ENCODE measurements at regions not wholly inside any gene's neighbourhood (a gene's known extent, or its start where the extent isn't known, plus 50 kb on each side); places are given as distances from the start of the nearest gene placed in this dataset.

- Histone ChIP-seq H3K4me1 (ENCODE audit: control insufficient read depth, insufficient read depth, low read length) (no peaks in the 10 kb centered on the region), H3K9me3 (ENCODE audit: control insufficient read depth, low read length) (peaks cover 4% of the 10 kb centered on the region), H3K9ac (ENCODE audit: extremely low read depth, low read length, poor library complexity, severe bottlenecking) (no peak overlapping the region), H3K4me3 (ENCODE audit: low read length) (no peak overlapping the region), H3K36me3 (ENCODE audit: control insufficient read depth, insufficient read depth, low read length) (no peaks in the 10 kb centered on the region), H3K27me3 (ENCODE audit: control insufficient read depth, insufficient read depth, low read length, poor library complexity, severe bottlenecking) (no peaks in the 10 kb centered on the region), H3K27ac (ENCODE audit: low read depth, low read length) (no peak overlapping the region)
- H3K27me3 Mint-ChIP-seq (ENCODE audit: insufficient read depth) = no peaks in the 10 kb centered on the region
- H3K4me3 Mint-ChIP-seq = no peak overlapping the region
- DNase-seq = no peak
- TF ChIP-seq, protein P1, sequence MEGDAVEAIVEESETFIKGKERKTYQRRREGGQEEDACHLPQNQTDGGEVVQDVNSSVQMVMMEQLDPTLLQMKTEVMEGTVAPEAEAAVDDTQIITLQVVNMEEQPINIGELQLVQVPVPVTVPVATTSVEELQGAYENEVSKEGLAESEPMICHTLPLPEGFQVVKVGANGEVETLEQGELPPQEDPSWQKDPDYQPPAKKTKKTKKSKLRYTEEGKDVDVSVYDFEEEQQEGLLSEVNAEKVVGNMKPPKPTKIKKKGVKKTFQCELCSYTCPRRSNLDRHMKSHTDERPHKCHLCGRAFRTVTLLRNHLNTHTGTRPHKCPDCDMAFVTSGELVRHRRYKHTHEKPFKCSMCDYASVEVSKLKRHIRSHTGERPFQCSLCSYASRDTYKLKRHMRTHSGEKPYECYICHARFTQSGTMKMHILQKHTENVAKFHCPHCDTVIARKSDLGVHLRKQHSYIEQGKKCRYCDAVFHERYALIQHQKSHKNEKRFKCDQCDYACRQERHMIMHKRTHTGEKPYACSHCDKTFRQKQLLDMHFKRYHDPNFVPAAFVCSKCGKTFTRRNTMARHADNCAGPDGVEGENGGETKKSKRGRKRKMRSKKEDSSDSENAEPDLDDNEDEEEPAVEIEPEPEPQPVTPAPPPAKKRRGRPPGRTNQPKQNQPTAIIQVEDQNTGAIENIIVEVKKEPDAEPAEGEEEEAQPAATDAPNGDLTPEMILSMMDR (conservative IDR thresholded peaks at IDR 0.05) = no peak
- H3K9me3 Mint-ChIP-seq = peaks cover 9% of the 10 kb centered on the region
- H3K4me1 Mint-ChIP-seq = peaks cover 16% of the 10 kb centered on the region
- H3K27ac Mint-ChIP-seq = no peak overlapping the region
- WGBS, 2 experiments (ENCODE audit: insufficient coverage in 1 of 2, insufficient read length in 1 of 2) = 92 to 100% methylated on average over 1 to 3 of the region's 3 CpGs
- no peaks in the 10 kb centered on the region for H3K36me3 Mint-ChIP-seq (ENCODE audit: low read depth)
Observed at GRCh38 chr13:107459430-107459829, 755.9 kb downstream of the LIG4 start.

- WGBS, 2 experiments (ENCODE audit: insufficient coverage in 1 of 2, insufficient read length in 1 of 2) = 95% methylated on average over 6 to 10 of the region's 10 CpGs
- Histone ChIP-seq H3K36me3 (ENCODE audit: control insufficient read depth, insufficient read depth, low read length) (no peaks in the 10 kb centered on the region), H3K9me3 (ENCODE audit: control insufficient read depth, low read length) (peaks cover 15% of the 10 kb centered on the region), H3K4me1 (ENCODE audit: control insufficient read depth, insufficient read depth, low read length) (no peaks in the 10 kb centered on the region), H3K27me3 (ENCODE audit: control insufficient read depth, insufficient read depth, low read length, poor library complexity, severe bottlenecking) (no peaks in the 10 kb centered on the region), H3K9ac (ENCODE audit: extremely low read depth, low read length, poor library complexity, severe bottlenecking) (no peak overlapping the region), H3K27ac (ENCODE audit: low read depth, low read length) (no peak overlapping the region), H3K4me3 (ENCODE audit: low read length) (no peak overlapping the region)
- H3K4me1 Mint-ChIP-seq = peaks cover 16% of the 10 kb centered on the region
- H3K4me3 Mint-ChIP-seq = no peak overlapping the region
- no peaks in the 10 kb centered on the region for H3K27me3 Mint-ChIP-seq (ENCODE audit: insufficient read depth)
- H3K9me3 Mint-ChIP-seq = peaks cover 21% of the 10 kb centered on the region
- H3K36me3 Mint-ChIP-seq (ENCODE audit: low read depth) = no peaks in the 10 kb centered on the region
- TF ChIP-seq, protein P1 (conservative IDR thresholded peaks at IDR 0.05) = no peak
- DNase-seq = no peak
- H3K27ac Mint-ChIP-seq = no peak overlapping the region
Observed at GRCh38 chr13:107458269-107458668, 757.1 kb downstream of the LIG4 start.

DNA sequence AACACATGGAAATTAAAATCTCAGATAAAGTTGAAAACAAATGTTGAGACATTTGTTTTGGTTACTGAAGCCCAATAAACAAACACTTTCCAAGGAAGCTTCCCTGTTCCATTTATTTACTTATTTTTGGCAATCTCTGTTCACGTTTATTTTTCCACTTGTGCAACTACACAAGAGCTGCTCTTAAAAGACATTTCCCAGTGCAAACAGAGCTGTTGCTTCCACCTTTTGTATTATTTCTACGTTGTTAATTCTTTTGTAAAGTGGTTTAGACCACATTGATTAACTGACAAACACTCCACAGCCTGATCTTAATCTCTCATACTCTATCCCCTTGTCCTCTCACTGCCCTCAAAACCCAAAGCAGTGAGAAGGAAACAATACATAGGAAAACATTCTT, 757.6 kb downstream of the LIG4 start:
- Histone ChIP-seq H3K9me3 (ENCODE audit: control insufficient read depth, low read length) (peaks cover 21% of the 10 kb centered on the region), H3K27ac (ENCODE audit: low read depth, low read length) (no peak overlapping the region), H3K4me1 (ENCODE audit: control insufficient read depth, insufficient read depth, low read length) (no peaks in the 10 kb centered on the region), H3K36me3 (ENCODE audit: control insufficient read depth, insufficient read depth, low read length) (no peaks in the 10 kb centered on the region), H3K27me3 (ENCODE audit: control insufficient read depth, insufficient read depth, low read length, poor library complexity, severe bottlenecking) (no peaks in the 10 kb centered on the region), H3K4me3 (ENCODE audit: low read length) (no peak overlapping the region), H3K9ac (ENCODE audit: extremely low read depth, low read length, poor library complexity, severe bottlenecking) (no peak overlapping the region)
- peak overlapping the region; percentile 1 for H3K27ac Mint-ChIP-seq
- no peaks in the 10 kb centered on the region for H3K27me3 Mint-ChIP-seq (ENCODE audit: insufficient read depth)
- H3K9me3 Mint-ChIP-seq = peaks cover 26% of the 10 kb centered on the region
- no peaks in the 10 kb centered on the region for H3K36me3 Mint-ChIP-seq (ENCODE audit: low read depth)
- no peak for DNase-seq
- peaks cover 16% of the 10 kb centered on the region for H3K4me1 Mint-ChIP-seq
- no peak overlapping the region for H3K4me3 Mint-ChIP-seq
- TF ChIP-seq, protein P1 (conservative IDR thresholded peaks at IDR 0.05) = no peak
- 77 to 83% methylated on average over 1 of the region's 2 CpGs for WGBS, 2 experiments (ENCODE audit: insufficient coverage in 1 of 2, insufficient read length in 1 of 2)
